Nephron (organoid): ENCODE measurements at regions not wholly inside any gene's neighbourhood (a gene's known extent, or its start where the extent isn't known, plus 50 kb on each side); places are given as distances from the start of the nearest gene placed in this dataset.
"Not testable (repeated sequence)": the region's sequence is repeated elsewhere in the genome, so short reads cannot be mapped to it uniquely, and the experiment has no call there.

ENCODE experiments used
- H3K27ac Mint-ChIP-seq, 3 experiments: 2 replicates each; pipeline ENCODE4 v1.8.0; 2020; ENCODE audit warnings: mixed read lengths in 3 of 3, mild to moderate bottlenecking in 2 of 3, moderate library complexity in 1 of 3
- H3K27me3 Mint-ChIP-seq: 2 replicates; pipeline ENCODE4 v1.8.0; 2021; ENCODE audit warnings: low read depth, mild to moderate bottlenecking, moderate library complexity, mixed read lengths
- H3K36me3 Mint-ChIP-seq: 2 replicates; pipeline ENCODE4 v1.8.0; 2020; ENCODE audit warnings: low read depth, mixed read lengths
- H3K4me1 Mint-ChIP-seq: 2 replicates; pipeline ENCODE4 v1.8.0; 2020; ENCODE audit warnings: mixed read lengths
- H3K4me3 Mint-ChIP-seq, 3 experiments: 2 replicates each; pipeline ENCODE4 v1.8.0; 2020; ENCODE audit warnings: mild to moderate bottlenecking in 3 of 3, mixed read lengths in 3 of 3, moderate library complexity in 2 of 3
- H3K9me3 Mint-ChIP-seq: 2 replicates; pipeline ENCODE4 v1.8.0; 2020; ENCODE audit warnings: mixed read lengths
- CTCF ChIP-seq, 3 experiments: fragments of 200-600 bp; sonication (generic); IDR thresholded peaks; one replicate each; pipeline ENCODE4 v1.5.0; 2021; ENCODE audit warnings: antibody characterized with exemption in 3 of 3; ENCODE audit not compliant: unreplicated experiment in 3 of 3

GRCh38 chr3:189429019-189429418, 202.2 kb upstream of the TP63 start:
- no peaks in the 10 kb centered on the region for H3K27me3 Mint-ChIP-seq
- H3K4me3 Mint-ChIP-seq, result no peak overlapping the region
- no peak for TF ChIP-seq CTCF (IDR thresholded peaks at IDR 0.05; ENCODE audit: unreplicated experiment in 3 of 3)
- no peaks in the 10 kb centered on the region for H3K36me3 Mint-ChIP-seq
- peaks cover 19% of the 10 kb centered on the region for H3K9me3 Mint-ChIP-seq
- H3K4me1 Mint-ChIP-seq, result peaks cover 10% of the 10 kb centered on the region
- peak overlapping the region in 2 of 3 experiments; percentile 18 to 48 for H3K27ac Mint-ChIP-seq

GRCh38 chr3:189430166-189430565, 201.0 kb upstream of the TP63 start:
- H3K27ac Mint-ChIP-seq, result peak overlapping the region in 1 of 3 experiments; percentile 18
- H3K9me3 Mint-ChIP-seq, result peaks cover 27% of the 10 kb centered on the region
- peaks cover under 1% of the 10 kb centered on the region for H3K27me3 Mint-ChIP-seq
- H3K4me1 Mint-ChIP-seq, result peaks cover 10% of the 10 kb centered on the region
- H3K4me3 Mint-ChIP-seq, result no peak overlapping the region
- TF ChIP-seq CTCF (IDR thresholded peaks at IDR 0.05; ENCODE audit: unreplicated experiment in 3 of 3), result no peak
- no peaks in the 10 kb centered on the region for H3K36me3 Mint-ChIP-seq

GRCh38 chr3:189442257-189442656, 188.9 kb upstream of the TP63 start:
- not testable (repeated sequence) for H3K27me3 Mint-ChIP-seq, H3K9me3 Mint-ChIP-seq, H3K4me3 Mint-ChIP-seq, H3K27ac Mint-ChIP-seq, H3K36me3 Mint-ChIP-seq, H3K4me1 Mint-ChIP-seq

GRCh38 chr3:189446959-189447560, 184.1 kb upstream of the TP63 start:
- no peaks in the 10 kb centered on the region for H3K4me1 Mint-ChIP-seq
- no peak for TF ChIP-seq CTCF (IDR thresholded peaks at IDR 0.05; ENCODE audit: unreplicated experiment in 3 of 3)
- no peak overlapping the region for H3K4me3 Mint-ChIP-seq
- H3K36me3 Mint-ChIP-seq, result no peaks in the 10 kb centered on the region
- H3K9me3 Mint-ChIP-seq, result peaks cover 10% of the 10 kb centered on the region
- H3K27me3 Mint-ChIP-seq, result no peaks in the 10 kb centered on the region
- H3K27ac Mint-ChIP-seq, result peak overlapping the region in 2 of 3 experiments; percentile 25 to 29

- Mint-ChIP-seq H3K27ac (no peak overlapping the region), H3K9me3 (no peaks in the 10 kb centered on the region), H3K4me3 (no peak overlapping the region), H3K27me3 (no peaks in the 10 kb centered on the region), H3K4me1 (peaks cover 4% of the 10 kb centered on the region), H3K36me3 (no peaks in the 10 kb centered on the region)
- TF ChIP-seq CTCF (IDR thresholded peaks at IDR 0.05; ENCODE audit: unreplicated experiment in 3 of 3), result no peak
Observed at GRCh38 chr3:189449084-189449483, 182.1 kb upstream of the TP63 start.

GRCh38 chr3:189455009-189455408, 176.2 kb upstream of the TP63 start:
- H3K4me1 Mint-ChIP-seq, result peaks cover 37% of the 10 kb centered on the region
- no peak for TF ChIP-seq CTCF (IDR thresholded peaks at IDR 0.05; ENCODE audit: unreplicated experiment in 3 of 3)

More at GRCh38 chr3:189455009-189455408, 176.2 kb upstream of the TP63 start:
- Mint-ChIP-seq H3K9me3 (no peaks in the 10 kb centered on the region), H3K27ac (peak overlapping the region in 1 of 3 experiments; percentile 73), H3K4me3 (no peak overlapping the region), H3K36me3 (no peaks in the 10 kb centered on the region), H3K27me3 (no peaks in the 10 kb centered on the region)
